ENCODE measurements at regions not wholly inside any gene's neighbourhood (a gene's known extent, or its start where the extent isn't known, plus 50 kb on each side); places are given as distances from the start of the nearest gene placed in this dataset.
"Not testable (repeated sequence)": the region's sequence is repeated elsewhere in the genome, so short reads cannot be mapped to it uniquely, and the experiment has no call there.

DNA sequence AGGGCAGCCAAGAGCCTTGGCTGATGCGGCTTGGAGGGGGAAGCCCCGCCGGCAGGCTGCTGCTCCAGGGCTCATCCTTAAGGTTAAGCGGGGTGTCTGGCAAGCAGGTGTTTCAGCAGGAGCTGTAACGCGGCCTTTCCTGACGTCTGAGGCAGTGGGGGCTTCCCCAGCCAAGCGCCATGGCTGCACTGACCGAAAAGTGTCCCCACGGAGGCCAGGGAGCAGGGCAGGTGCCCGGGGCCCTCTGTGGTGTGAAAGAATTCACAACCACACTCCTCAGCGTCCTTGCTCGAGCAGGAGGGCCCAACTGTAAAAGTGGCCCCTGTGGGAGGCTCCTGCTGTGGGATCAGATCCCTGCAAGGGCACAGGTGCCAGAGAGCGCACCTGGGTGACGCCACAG, 79.2 kb downstream of the DHCR7 start:
- no peak for DNase-seq (ENCODE audit: insufficient read length, low spot score)
- no peak for FAIRE-seq
- no peak for TF ChIP-seq POLR2A (IDR thresholded peaks at IDR 0.05; ENCODE audit: low read depth, low read length)
- TF ChIP-seq PAX5 (IDR thresholded peaks at IDR 0.05; ENCODE audit: insufficient read depth, low read length, severe bottlenecking), result no peak
- no peak for TF ChIP-seq POU2F2 (IDR thresholded peaks at IDR 0.05; ENCODE audit: low read depth, low read length)
- no peak for TF ChIP-seq TAF1 (IDR thresholded peaks at IDR 0.05; ENCODE audit: low read depth, low read length)
- no peak for TF ChIP-seq SPI1 (IDR thresholded peaks at IDR 0.05; ENCODE audit: low read depth, low read length)
- TF ChIP-seq POLR2AphosphoS5 (IDR thresholded peaks at IDR 0.05; ENCODE audit: low read depth, low read length), result no peak

DNA sequence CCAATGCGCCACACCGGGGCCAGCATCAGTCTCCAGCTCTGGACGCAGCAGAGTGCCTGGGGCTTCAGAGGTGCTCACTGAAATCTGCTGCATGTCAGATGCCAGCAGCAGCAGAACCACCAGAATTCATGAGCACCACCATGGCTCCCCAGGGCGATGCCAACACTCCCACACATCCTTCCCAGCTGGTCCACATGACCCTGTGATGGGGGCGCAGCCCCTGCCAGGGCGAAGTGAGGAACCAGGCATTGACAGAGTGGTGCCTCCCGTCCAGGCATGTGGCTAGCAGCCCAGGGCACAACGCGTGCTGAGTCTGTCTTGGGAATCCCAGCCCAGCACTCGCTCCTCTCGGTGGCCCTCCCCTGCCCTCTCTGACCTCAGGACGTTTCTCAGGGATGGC, 80.4 kb downstream of the DHCR7 start:
- TF ChIP-seq TAF1 (IDR thresholded peaks at IDR 0.05; ENCODE audit: low read depth, low read length) (no peak), POLR2A (IDR thresholded peaks at IDR 0.05; ENCODE audit: low read depth, low read length) (no peak), PAX5 (IDR thresholded peaks at IDR 0.05; ENCODE audit: insufficient read depth, low read length, severe bottlenecking) (no peak), SPI1 (IDR thresholded peaks at IDR 0.05; ENCODE audit: low read depth, low read length) (no peak), POU2F2 (IDR thresholded peaks at IDR 0.05; ENCODE audit: low read depth, low read length) (no peak), POLR2AphosphoS5 (IDR thresholded peaks at IDR 0.05; ENCODE audit: low read depth, low read length) (no peak)
- FAIRE-seq (no peak), DNase-seq (ENCODE audit: insufficient read length, low spot score) (no peak)

DNA sequence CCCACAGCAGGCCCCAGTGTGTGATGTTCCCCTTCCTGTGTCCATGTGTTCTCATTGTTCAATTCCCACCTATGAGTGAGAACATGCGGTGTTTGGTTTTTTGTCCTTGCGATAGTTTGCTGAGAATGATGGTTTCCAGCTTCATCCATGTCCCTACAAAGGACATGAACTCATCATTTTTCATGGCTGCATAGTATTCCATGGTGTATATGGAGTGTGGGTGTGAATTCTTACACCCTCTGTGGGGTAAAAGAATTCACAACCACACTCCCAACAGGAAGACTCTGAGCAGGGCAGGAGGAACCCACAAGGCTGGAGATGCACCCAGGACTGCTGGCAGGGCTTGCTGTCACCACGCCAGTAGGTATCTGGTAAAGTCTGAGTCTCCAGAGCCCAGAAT, 80.9 kb downstream of the DHCR7 start:
- not testable (repeated sequence) for FAIRE-seq; DNase-seq (ENCODE audit: insufficient read length, low spot score)

DNA sequence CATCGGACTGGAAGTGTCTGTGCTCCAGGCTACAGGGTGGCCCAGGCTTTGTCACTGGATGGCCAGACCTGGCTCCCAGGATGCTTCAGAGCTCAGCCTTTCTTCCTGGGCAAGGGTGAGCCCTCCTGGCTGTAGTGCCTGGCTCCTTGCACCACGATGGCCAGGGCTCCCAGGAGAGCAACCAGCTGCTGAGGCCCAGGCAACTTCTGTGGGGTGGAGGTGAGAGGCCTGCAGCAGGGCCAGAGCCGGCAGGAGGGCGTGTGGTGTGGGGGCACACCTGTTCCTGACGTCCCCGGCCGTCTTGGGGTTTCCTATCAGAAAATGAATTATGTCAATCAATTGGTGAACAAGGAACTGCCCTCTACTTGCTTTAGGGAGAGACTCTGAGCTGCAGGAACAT, 82.1 kb downstream of the DHCR7 start:
- FAIRE-seq, result no peak
- TF ChIP-seq POLR2AphosphoS5 (IDR thresholded peaks at IDR 0.05; ENCODE audit: low read depth, low read length), result no peak
- no peak for DNase-seq (ENCODE audit: insufficient read length, low spot score)

DNA sequence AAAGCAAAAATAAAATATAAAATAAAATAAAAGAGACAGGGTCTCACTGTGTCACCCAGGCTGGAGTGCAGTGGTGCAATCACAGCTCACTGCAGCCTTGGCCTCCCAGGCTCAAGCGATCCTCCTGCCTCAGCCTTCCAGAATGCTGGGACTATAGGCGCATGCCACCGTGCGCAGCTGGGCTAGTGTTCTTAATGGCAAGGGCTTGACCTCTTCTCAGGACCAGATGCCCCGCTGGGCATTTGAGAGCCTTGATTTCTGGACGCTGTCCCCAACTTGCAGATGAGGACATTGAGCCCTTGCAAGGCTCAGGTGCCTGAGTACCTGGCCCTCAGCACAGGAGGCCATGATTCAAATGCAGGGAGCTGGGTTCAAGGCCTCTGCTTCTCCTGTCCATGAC, 82.6 kb downstream of the DHCR7 start:
- no peak for FAIRE-seq
- TF ChIP-seq SPI1 (IDR thresholded peaks at IDR 0.05; ENCODE audit: low read depth, low read length) (no peak), POLR2AphosphoS5 (IDR thresholded peaks at IDR 0.05; ENCODE audit: low read depth, low read length) (no peak), POU2F2 (IDR thresholded peaks at IDR 0.05; ENCODE audit: low read depth, low read length) (no peak), POLR2A (IDR thresholded peaks at IDR 0.05; ENCODE audit: low read depth, low read length) (no peak), TAF1 (IDR thresholded peaks at IDR 0.05; ENCODE audit: low read depth, low read length) (no peak), PAX5 (IDR thresholded peaks at IDR 0.05; ENCODE audit: insufficient read depth, low read length, severe bottlenecking) (no peak)
- no peak for DNase-seq (ENCODE audit: insufficient read length, low spot score)

DNA sequence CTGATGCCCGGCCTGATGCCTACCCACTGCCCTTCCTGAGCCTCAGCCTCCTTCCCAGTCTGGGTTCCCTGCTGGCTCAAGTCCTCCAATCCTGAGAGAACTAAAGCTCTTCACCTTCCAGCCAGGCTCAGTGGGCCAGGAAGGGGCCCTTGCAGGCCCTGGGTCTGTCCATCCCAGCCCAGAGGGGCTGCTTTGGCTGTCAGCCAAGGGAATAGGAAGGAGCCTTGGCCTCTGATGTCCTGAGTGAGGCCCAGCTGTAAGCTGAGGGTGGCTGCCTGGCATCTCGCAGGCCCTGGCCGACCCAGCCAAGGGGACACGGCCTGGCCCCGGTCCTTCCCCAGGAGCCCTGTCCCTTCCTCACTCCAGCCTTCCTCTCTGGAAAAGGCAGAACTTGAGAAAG, 83.4 kb downstream of the DHCR7 start:
- DNase-seq (ENCODE audit: insufficient read length, low spot score), result no peak
- TF ChIP-seq TAF1 (IDR thresholded peaks at IDR 0.05; ENCODE audit: low read depth, low read length) (no peak), POLR2A (IDR thresholded peaks at IDR 0.05; ENCODE audit: low read depth, low read length) (no peak), POLR2AphosphoS5 (IDR thresholded peaks at IDR 0.05; ENCODE audit: low read depth, low read length) (no peak), SPI1 (IDR thresholded peaks at IDR 0.05; ENCODE audit: low read depth, low read length) (no peak), POU2F2 (IDR thresholded peaks at IDR 0.05; ENCODE audit: low read depth, low read length) (no peak), PAX5 (IDR thresholded peaks at IDR 0.05; ENCODE audit: insufficient read depth, low read length, severe bottlenecking) (no peak)
- no peak for FAIRE-seq

DNA sequence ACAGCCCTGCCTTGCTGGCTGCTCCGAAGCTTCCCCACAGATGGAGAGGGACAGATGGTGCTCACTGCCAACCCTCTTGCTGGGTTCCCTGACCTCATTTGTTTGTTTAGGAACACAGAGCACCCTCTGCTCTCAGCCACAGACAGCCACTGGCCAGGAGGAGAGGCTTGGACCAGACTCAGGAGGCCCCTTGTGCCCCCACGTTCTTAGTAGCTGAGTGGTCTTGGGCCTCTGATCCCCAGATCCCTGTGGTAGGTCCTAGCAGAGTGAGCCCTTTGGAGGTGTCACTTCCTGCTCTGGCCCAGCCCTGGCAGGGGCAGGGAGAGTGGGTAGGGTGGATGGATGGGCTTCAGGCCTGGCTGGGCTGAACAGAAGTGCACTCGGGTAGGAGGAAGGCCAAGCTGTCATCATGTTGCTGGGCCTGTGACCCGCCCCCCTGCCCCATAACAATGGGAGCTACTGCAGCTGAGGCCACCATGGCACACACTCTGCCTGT, 84.0 kb downstream of the DHCR7 start:
- TF ChIP-seq TAF1 (IDR thresholded peaks at IDR 0.05; ENCODE audit: low read depth, low read length) (no peak), SPI1 (IDR thresholded peaks at IDR 0.05; ENCODE audit: low read depth, low read length) (no peak), POLR2AphosphoS5 (IDR thresholded peaks at IDR 0.05; ENCODE audit: low read depth, low read length) (no peak), POLR2A (IDR thresholded peaks at IDR 0.05; ENCODE audit: low read depth, low read length) (no peak), PAX5 (IDR thresholded peaks at IDR 0.05; ENCODE audit: insufficient read depth, low read length, severe bottlenecking) (no peak), POU2F2 (IDR thresholded peaks at IDR 0.05; ENCODE audit: low read depth, low read length) (no peak)
- FAIRE-seq, result no peak

DNA sequence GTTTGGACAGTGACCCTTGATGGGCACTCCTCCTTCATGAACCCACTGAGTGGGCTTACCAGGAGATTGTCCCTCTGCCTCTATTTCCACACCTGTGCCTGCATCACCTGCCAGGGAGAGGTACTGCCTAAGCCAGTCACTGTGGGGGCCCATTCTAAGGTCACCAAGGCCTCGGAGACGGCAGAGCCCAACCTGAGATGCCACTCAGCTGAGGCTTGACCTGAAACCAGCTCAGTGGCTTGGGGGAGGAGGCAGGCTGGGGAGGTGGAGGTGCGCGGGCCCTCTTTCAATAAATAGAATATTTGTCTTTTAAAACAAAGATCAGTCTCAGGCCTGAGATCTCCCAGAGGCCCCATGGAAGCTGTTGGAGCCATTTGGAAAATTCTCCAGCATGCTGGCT, 84.5 kb downstream of the DHCR7 start:
- TF ChIP-seq SPI1 (IDR thresholded peaks at IDR 0.05; ENCODE audit: low read depth, low read length), result no peak
- no peak for FAIRE-seq
- DNase-seq (ENCODE audit: insufficient read length, low spot score), result no peak

More for the DNA sequence above, 84.0 kb downstream of the DHCR7 start:
- no peak for DNase-seq (ENCODE audit: insufficient read length, low spot score)

DNA sequence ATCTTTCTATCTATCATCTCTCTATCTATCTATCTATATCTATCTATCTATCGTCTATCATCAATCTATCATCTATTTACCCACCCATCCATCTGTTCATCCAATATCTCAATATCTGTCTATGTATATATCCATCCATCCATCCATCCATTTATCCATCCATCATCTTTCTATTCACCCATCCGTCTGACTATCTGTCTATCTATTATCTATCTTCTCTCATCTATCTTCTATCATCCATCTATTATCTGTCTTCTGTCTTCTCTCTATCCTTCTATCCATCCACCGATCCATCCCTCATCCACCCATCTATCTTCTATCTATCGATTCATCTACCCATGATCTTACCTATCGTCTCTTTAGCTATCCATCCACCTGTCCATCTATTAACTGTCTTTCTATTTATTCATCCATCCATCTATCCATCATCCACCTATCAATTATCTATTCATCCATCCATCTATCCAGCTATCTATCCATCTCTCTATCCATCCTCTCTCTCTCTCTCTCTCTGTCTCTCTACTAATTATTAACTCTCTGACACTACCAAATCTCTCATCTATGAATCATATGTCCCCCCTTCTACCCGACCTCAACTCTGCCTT, 89.1 kb downstream of the DHCR7 start:
- TF ChIP-seq TAF1 (IDR thresholded peaks at IDR 0.05; ENCODE audit: low read depth, low read length) (no peak), POU2F2 (IDR thresholded peaks at IDR 0.05; ENCODE audit: low read depth, low read length) (no peak), PAX5 (IDR thresholded peaks at IDR 0.05; ENCODE audit: insufficient read depth, low read length, severe bottlenecking) (no peak), POLR2AphosphoS5 (IDR thresholded peaks at IDR 0.05; ENCODE audit: low read depth, low read length) (no peak), POLR2A (IDR thresholded peaks at IDR 0.05; ENCODE audit: low read depth, low read length) (no peak), SPI1 (IDR thresholded peaks at IDR 0.05; ENCODE audit: low read depth, low read length) (no peak)
- FAIRE-seq (no peak), DNase-seq (ENCODE audit: insufficient read length, low spot score) (no peak)

DNA sequence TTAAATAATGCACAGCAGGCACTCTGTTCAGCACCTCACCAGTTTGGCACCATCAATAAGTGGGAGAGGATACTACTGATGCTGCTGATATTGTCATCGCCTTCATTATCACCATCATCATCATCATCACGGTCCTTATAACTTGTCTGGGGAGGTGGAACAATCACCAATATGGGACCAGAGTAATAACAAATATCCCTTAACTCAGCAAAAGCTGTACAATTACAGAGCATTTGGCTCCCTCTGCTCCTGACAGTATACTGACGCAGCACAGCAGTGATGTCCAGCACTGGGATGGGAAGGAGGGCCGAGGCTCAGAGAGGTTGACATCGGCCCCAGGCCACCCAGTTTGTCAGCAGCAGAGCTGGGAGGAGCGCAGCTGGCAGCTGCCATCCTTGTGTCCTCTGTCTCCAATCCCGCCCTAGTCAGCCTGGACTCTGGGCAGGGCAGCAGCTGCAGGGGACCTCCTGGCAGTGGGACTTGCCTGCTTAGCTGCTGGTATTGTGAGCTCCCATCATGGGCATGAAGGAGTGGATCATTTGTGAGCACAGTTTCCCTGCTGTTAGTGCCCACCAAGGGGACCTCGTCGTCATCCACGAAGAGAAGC, 90.0 kb downstream of the DHCR7 start:
- TF ChIP-seq SPI1 (IDR thresholded peaks at IDR 0.05; ENCODE audit: low read depth, low read length), result no peak
- no peak for TF ChIP-seq POU2F2 (IDR thresholded peaks at IDR 0.05; ENCODE audit: low read depth, low read length)
- no peak for TF ChIP-seq POLR2A (IDR thresholded peaks at IDR 0.05; ENCODE audit: low read depth, low read length)
- no peak for TF ChIP-seq PAX5 (IDR thresholded peaks at IDR 0.05; ENCODE audit: insufficient read depth, low read length, severe bottlenecking)
- FAIRE-seq, result no peak

More for the DNA sequence above, 90.0 kb downstream of the DHCR7 start:
- DNase-seq (ENCODE audit: insufficient read length, low spot score), result no peak

All from GM12891 (cell line).